ENCODE measurements at regions not wholly inside any gene's neighbourhood (a gene's known extent, or its start where the extent isn't known, plus 50 kb on each side); places are given as distances from the start of the nearest gene placed in this dataset.
A peak's percentile ranks its signal among the peaks of the same experiment; 100 is the strongest.
"Not testable (repeated sequence)": the region's sequence is repeated elsewhere in the genome, so short reads cannot be mapped to it uniquely, and the experiment has no call there.

- WGBS = 64% methylated on average over 5 of the region's 5 CpGs
- Histone ChIP-seq H3K4me1 (replicated peaks) (no peaks in the 10 kb centered on the region), H3K27ac (no peak overlapping the region), H3K27me3 (replicated peaks; ENCODE audit: insufficient read depth) (no peaks in the 10 kb centered on the region), H3K9me3 (no peaks in the 10 kb centered on the region), H3K4me3 (no peak overlapping the region), H3K36me3 (no peaks in the 10 kb centered on the region)
- TF ChIP-seq POLR2AphosphoS5 (IDR thresholded peaks at IDR 0.05) (no peak), POLR2A (IDR thresholded peaks at IDR 0.05) (no peak), CTCF (IDR thresholded peaks at IDR 0.05) (no peak)
- intact Hi-C loops (cut with DNase I) = no loop called here
- no peak for DNase-seq (ENCODE audit: low spot score)
These were observed 172.3 kb downstream of the TGFB2 start for GRCh38 chr1:218517459-218517858.

DNA sequence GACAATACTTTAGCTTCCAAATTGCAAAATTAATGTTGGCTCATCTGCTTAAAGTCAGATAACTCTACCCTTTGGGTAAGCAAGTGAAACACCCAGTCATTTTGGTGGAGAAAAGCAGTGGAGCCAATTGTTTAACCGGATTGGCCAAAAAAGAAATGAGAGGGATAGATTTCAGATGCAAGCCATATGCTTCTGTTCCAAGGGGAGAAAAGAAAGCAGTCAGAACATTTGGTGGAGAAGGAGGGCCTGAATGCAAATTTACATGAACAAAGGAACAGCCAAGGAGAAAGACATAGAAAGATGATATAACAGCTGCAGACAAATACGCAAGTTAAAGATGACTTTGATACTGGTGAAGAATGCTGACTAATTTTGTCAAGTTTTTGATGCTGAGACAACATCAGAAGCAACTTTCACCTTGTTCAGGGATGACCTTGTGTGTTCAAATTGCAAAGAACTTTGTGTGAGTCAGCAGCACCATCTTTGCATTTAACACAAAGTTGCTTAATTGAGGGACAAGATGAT lies 173.1 kb downstream of the TGFB2 start:
- Histone ChIP-seq H3K9me3 (no peaks in the 10 kb centered on the region), H3K4me3 (no peak overlapping the region), H3K27ac (no peak overlapping the region), H3K27me3 (replicated peaks; ENCODE audit: insufficient read depth) (no peaks in the 10 kb centered on the region), H3K4me1 (replicated peaks) (no peaks in the 10 kb centered on the region), H3K36me3 (no peaks in the 10 kb centered on the region)
- DNase-seq (ENCODE audit: low spot score) = no peak
- intact Hi-C loops (cut with DNase I) = no loop called here
- 86% methylated on average over 2 of the region's 2 CpGs for WGBS
- TF ChIP-seq POLR2AphosphoS5 (IDR thresholded peaks at IDR 0.05) (no peak), POLR2A (IDR thresholded peaks at IDR 0.05) (no peak), CTCF (IDR thresholded peaks at IDR 0.05) (no peak)

DNA sequence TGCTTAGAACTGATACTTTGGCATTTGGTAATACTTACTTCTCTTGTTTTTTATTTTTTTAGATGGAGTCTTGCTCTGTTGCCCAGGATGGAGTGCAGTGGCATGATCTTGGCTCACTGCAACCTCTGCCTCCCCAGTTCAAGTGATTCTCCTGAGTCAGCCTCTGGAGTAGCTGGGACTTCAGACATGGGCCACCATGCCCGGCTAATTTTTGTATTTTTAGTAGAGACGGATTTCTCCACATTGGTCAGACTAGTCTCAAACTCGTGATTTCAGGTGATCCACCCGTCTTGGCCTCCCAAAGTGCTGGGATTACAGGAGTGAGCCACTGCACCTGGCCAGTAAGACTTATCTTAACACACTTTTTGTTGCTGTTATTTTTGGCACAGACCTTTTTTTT lies 175.5 kb downstream of the TGFB2 start:
- H3K9me3 ChIP-seq; DNase-seq (ENCODE audit: low spot score); intact Hi-C loops (cut with DNase I): not testable (repeated sequence)

DNA sequence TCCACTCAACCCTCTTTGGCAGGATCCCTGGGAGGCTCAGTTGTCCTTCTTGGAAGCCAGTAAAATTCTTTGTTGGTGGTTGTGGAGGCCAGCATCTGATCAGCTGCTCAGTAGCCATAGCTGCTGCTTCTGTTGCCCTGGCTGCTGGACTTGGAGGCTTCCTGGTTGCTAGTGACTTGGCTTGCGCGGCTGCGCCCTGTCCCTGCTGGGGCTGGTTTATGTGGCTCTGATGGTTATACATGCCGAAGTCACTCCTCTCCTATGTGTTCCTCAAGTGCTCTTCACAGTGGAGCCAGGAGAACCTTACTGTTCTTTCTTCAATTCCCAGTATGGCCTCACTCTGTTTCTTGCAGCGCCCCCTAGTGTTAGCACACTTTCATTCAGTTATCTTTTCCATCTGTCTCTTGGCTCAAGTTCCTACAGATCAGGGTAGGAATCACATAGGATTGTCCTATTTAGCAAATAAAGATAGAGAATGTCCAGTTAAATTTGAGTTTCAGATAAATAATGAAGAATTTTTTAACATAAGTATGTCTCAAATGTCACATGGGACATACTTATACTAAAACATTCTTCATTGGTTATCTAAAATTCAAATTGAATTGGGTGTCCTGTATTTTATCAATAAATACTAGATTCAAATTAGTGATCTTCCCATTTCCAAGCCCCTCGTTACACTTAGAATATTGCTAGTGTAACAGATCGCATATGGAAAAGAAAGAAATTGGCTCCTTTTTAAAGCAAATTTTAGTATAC lies 176.5 kb downstream of the TGFB2 start:
- intact Hi-C loops (cut with DNase I) = no loop called here
- no peak overlapping the region for H3K4me3 ChIP-seq
- no peak for TF ChIP-seq POLR2AphosphoS5 (IDR thresholded peaks at IDR 0.05)
- TF ChIP-seq CTCF (IDR thresholded peaks at IDR 0.05) = peak in 3 of 4 experiments; percentile 51 to 67 (median 57)
- H3K27ac ChIP-seq = no peak overlapping the region
- no peaks in the 10 kb centered on the region for H3K4me1 ChIP-seq (replicated peaks)
- no peaks in the 10 kb centered on the region for H3K9me3 ChIP-seq
- peak; percentile 19 for DNase-seq (ENCODE audit: low spot score)
- 83% methylated on average over 7 of the region's 7 CpGs for WGBS
- no peaks in the 10 kb centered on the region for H3K36me3 ChIP-seq
- H3K27me3 ChIP-seq (replicated peaks; ENCODE audit: insufficient read depth) = no peaks in the 10 kb centered on the region

More for the DNA sequence above, 175.5 kb downstream of the TGFB2 start:
- WGBS = 95% methylated on average over 4 of the region's 4 CpGs
- not testable (repeated sequence) for H3K27ac ChIP-seq; H3K36me3 ChIP-seq; H3K4me3 ChIP-seq; H3K27me3 ChIP-seq (replicated peaks; ENCODE audit: insufficient read depth); H3K4me1 ChIP-seq (replicated peaks)

GRCh38 chr1:218524526-218524925 lies 179.4 kb downstream of the TGFB2 start:
- H3K4me3 ChIP-seq = no peak overlapping the region
- DNase-seq (ENCODE audit: low spot score) = no peak
- H3K4me1 ChIP-seq (replicated peaks) = no peaks in the 10 kb centered on the region
- H3K27me3 ChIP-seq (replicated peaks; ENCODE audit: insufficient read depth) = no peaks in the 10 kb centered on the region
- H3K36me3 ChIP-seq = no peaks in the 10 kb centered on the region
- intact Hi-C loops (cut with DNase I) = no loop called here
- WGBS = 52% methylated on average over 4 of the region's 4 CpGs
- TF ChIP-seq CTCF (IDR thresholded peaks at IDR 0.05) = no peak
- TF ChIP-seq POLR2A (IDR thresholded peaks at IDR 0.05) = no peak
- no peak for TF ChIP-seq POLR2AphosphoS5 (IDR thresholded peaks at IDR 0.05)
- no peak overlapping the region for H3K27ac ChIP-seq
- H3K9me3 ChIP-seq = no peaks in the 10 kb centered on the region
